HL-60 (cell line): ENCODE measurements at regions not wholly inside any gene's neighbourhood (a gene's known extent, or its start where the extent isn't known, plus 50 kb on each side); places are given as distances from the start of the nearest gene placed in this dataset.

Source experiments
- CTCF ChIP-seq: IDR thresholded peaks from one replicate; pipeline ENCODE4 v1.5.1; 2011; ENCODE audit warnings: low read length, control low read depth, inconsistent platforms; ENCODE audit not compliant: insufficient read depth
- GABPA ChIP-seq: IDR thresholded peaks from 2 replicates; pipeline ENCODE4 v1.6.1; 2012; ENCODE audit warnings: low read depth
- POLR2AphosphoS5 ChIP-seq: IDR thresholded peaks from 2 replicates; pipeline ENCODE4 v1.6.1; 2012; ENCODE audit warnings: low read depth
- SPI1 ChIP-seq: IDR thresholded peaks from 2 replicates; pipeline ENCODE4 v1.6.1; 2012; ENCODE audit warnings: low read depth, mild to moderate bottlenecking, borderline replicate concordance
- TF ChIP-seq, protein P1 (sequence below): IDR thresholded peaks from 2 replicates; pipeline ENCODE4 v1.6.1; 2012; ENCODE audit warnings: low read depth; ENCODE audit not compliant: insufficient replicate concordance

GRCh38 chr6:127019828-127020227 is 98.6 kb upstream of the RSPO3 start:
- TF ChIP-seq, protein P1, sequence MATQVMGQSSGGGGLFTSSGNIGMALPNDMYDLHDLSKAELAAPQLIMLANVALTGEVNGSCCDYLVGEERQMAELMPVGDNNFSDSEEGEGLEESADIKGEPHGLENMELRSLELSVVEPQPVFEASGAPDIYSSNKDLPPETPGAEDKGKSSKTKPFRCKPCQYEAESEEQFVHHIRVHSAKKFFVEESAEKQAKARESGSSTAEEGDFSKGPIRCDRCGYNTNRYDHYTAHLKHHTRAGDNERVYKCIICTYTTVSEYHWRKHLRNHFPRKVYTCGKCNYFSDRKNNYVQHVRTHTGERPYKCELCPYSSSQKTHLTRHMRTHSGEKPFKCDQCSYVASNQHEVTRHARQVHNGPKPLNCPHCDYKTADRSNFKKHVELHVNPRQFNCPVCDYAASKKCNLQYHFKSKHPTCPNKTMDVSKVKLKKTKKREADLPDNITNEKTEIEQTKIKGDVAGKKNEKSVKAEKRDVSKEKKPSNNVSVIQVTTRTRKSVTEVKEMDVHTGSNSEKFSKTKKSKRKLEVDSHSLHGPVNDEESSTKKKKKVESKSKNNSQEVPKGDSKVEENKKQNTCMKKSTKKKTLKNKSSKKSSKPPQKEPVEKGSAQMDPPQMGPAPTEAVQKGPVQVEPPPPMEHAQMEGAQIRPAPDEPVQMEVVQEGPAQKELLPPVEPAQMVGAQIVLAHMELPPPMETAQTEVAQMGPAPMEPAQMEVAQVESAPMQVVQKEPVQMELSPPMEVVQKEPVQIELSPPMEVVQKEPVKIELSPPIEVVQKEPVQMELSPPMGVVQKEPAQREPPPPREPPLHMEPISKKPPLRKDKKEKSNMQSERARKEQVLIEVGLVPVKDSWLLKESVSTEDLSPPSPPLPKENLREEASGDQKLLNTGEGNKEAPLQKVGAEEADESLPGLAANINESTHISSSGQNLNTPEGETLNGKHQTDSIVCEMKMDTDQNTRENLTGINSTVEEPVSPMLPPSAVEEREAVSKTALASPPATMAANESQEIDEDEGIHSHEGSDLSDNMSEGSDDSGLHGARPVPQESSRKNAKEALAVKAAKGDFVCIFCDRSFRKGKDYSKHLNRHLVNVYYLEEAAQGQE, result no peak
- no peak for TF ChIP-seq CTCF
- TF ChIP-seq POLR2AphosphoS5, result no peak
- TF ChIP-seq SPI1, result no peak
- TF ChIP-seq GABPA, result no peak
